AG04449 (cell line): ENCODE measurements at regions not wholly inside any gene's neighbourhood (a gene's known extent, or its start where the extent isn't known, plus 50 kb on each side); places are given as distances from the start of the nearest gene placed in this dataset.

ENCODE experiments used
- CTCF ChIA-PET: fragments of 350-600 bp; formaldehyde crosslinking; extraction: SDS; loops from one replicate; lab custom pipeline; 2021; ENCODE audit warnings: antibody characterized with exemption; lab: Yijun Ruan, JAX
- POLR2A ChIA-PET: fragments of 400-600, 350-600 bp; formaldehyde crosslinking; extraction: SDS; loops from one replicate; lab custom pipeline; 2020; ENCODE audit warnings: antibody characterized with exemption, inconsistent platforms; lab: Yijun Ruan, JAX
- DNase-seq: peaks from one replicate; pipeline ENCODE4 v3.0.0-alpha.2; 2010; ENCODE audit warnings: low read depth, low spot score
- H3K4me3 ChIP-seq: 2 replicates; pipeline ENCODE4 v1.5.1; 2011; ENCODE audit warnings: low read depth, mild to moderate bottlenecking, control low read depth, low read length
- TF ChIP-seq, protein P1 (sequence below): IDR thresholded peaks from one replicate; pipeline ENCODE4 v1.5.1; 2011; ENCODE audit warnings: mild to moderate bottlenecking, moderate library complexity, low read length, control low read depth, inconsistent platforms; ENCODE audit not compliant: insufficient read depth; ENCODE audit errors: missing control alignments

GRCh38 chr5:130693509-130693908 is 471.5 kb downstream of the HINT1 start:
- no peak for DNase-seq
- TF ChIP-seq, protein P1, sequence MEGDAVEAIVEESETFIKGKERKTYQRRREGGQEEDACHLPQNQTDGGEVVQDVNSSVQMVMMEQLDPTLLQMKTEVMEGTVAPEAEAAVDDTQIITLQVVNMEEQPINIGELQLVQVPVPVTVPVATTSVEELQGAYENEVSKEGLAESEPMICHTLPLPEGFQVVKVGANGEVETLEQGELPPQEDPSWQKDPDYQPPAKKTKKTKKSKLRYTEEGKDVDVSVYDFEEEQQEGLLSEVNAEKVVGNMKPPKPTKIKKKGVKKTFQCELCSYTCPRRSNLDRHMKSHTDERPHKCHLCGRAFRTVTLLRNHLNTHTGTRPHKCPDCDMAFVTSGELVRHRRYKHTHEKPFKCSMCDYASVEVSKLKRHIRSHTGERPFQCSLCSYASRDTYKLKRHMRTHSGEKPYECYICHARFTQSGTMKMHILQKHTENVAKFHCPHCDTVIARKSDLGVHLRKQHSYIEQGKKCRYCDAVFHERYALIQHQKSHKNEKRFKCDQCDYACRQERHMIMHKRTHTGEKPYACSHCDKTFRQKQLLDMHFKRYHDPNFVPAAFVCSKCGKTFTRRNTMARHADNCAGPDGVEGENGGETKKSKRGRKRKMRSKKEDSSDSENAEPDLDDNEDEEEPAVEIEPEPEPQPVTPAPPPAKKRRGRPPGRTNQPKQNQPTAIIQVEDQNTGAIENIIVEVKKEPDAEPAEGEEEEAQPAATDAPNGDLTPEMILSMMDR: no peak
- H3K4me3 ChIP-seq: no peak overlapping the region
- ChIA-PET POLR2A (no interaction called here), CTCF (no interaction called here)

DNA sequence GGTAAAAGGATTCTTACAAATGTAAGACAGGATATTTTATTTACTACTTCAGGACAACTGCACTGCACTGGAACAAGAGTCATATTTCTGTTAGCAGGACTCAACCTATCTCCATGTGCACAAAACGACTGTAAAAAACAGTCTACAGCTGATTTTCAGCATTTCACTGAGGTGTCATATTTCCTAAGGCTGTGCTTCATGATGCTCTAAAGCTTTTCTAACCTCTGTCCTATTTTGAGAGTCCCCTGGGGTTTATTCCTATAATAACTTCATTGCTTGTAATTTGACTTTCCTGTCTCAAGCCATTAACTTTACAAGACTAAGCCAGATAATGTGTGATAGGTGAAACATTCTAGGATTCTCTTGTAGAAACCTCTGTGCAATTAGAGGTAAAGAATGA is 472.3 kb downstream of the HINT1 start:
- ChIA-PET POLR2A (no interaction called here), CTCF (no interaction called here)
- H3K4me3 ChIP-seq: no peak overlapping the region
- TF ChIP-seq, protein P1: no peak
- DNase-seq: no peak

DNA sequence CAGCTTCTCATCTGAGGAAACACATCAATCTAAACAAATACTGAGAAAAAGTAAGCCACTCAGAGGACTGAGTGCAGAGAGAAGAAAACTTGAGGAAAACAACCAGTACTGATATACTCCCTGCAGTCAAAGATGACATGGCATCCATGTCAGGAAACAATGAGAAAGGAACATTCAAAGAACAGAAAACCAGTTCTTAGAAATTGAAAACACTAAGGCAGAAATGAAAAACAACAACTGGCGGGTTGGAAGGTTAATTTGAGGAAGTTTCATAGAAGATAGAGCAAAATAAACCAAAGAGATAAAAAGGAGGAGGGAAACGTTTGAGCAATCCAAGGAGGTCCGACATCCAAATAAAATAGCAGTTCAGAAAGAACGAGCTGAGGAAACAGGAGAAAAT is 475.2 kb downstream of the HINT1 start:
- ChIA-PET CTCF (no interaction called here), POLR2A (no interaction called here)

DNA sequence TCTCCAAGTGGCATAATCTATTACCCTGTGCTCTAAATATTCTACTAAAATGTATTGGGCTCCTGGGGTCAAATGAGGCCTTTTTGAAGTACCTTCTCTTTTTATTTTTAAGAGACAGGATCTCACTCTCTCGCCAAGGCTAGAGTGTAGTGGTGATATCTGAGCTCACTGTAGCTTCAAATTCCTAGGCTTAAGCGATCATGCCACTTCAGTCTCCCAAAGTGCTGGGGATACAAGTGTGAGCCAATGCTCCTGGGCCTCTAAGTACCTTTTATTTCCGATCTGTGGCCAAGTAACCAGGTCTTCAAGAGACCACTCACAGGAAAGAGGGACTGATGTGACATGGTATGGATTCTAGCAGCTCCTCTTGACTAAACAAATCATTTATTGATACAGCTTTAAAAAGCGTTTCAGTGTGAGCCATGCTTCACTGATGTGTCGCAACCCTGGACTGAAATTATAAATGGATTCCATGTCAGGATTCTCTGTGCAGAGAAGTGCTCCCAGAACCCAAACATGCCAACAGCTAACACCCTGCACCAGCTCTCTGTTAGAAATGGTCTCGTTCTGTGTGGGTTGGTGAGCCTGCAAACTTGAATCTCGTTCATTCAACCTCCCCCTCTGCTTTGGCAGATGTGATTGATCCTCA is 477.8 kb downstream of the HINT1 start:
- POLR2A ChIA-PET: no interaction called here
- no peak for DNase-seq
- CTCF ChIA-PET: no interaction called here

More for the DNA sequence above, 475.2 kb downstream of the HINT1 start:
- no peak for DNase-seq
- no peak overlapping the region for H3K4me3 ChIP-seq
- TF ChIP-seq, protein P1: no peak

DNA sequence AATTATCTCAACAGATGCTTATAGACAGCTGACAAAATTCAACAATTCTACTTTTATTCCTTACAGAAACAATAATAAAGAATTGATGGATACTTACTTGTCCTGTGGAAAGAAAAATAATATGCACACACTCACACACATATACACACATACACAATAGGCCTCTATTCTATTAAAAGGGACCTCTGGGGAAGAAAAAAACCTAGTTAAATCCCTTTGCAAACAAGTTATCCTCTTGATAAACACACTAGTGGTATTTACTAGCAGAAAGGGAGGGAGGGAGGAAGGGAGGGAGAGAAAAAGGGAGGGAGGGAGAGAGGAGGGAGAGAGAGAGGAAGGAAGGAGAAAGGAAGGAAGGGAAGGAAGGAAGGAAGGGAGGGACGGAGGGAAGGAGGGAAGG is 486.4 kb downstream of the HINT1 start:
- no peak for DNase-seq
- H3K4me3 ChIP-seq: no peak overlapping the region
- TF ChIP-seq, protein P1: no peak
- CTCF ChIA-PET: no interaction called here
- POLR2A ChIA-PET: no interaction called here

More for the DNA sequence above, 477.8 kb downstream of the HINT1 start:
- H3K4me3 ChIP-seq: no peak overlapping the region
- TF ChIP-seq, protein P1: no peak

GRCh38 chr5:130666462-130666861 is 498.6 kb downstream of the HINT1 start:
- TF ChIP-seq, protein P1: no peak
- CTCF ChIA-PET: no interaction called here
- no peak overlapping the region for H3K4me3 ChIP-seq
- POLR2A ChIA-PET: no interaction called here
- DNase-seq: no peak
